HepG2 (cell line): ENCODE measurements at regions not wholly inside any gene's neighbourhood (a gene's known extent, or its start where the extent isn't known, plus 50 kb on each side); places are given as distances from the start of the nearest gene placed in this dataset.
A peak's percentile ranks its signal among the peaks of the same experiment; 100 is the strongest.

Source experiments
- FOXM1 ChIP-seq: sonication (generic); formaldehyde crosslinking; IDR thresholded peaks from 2 replicates; pipeline ENCODE4 v1.5.0; 2020; ENCODE audit warnings: missing genetic modification reagents
- HNF4A ChIP-seq: sonication (generic); formaldehyde crosslinking; IDR thresholded peaks from 2 replicates; pipeline ENCODE4 v1.4.0; 2020; ENCODE audit warnings: missing genetic modification reagents
- SRF ChIP-seq: IDR thresholded peaks from 2 replicates; pipeline ENCODE4 v1.6.1; 2011; ENCODE audit warnings: mild to moderate bottlenecking, low read depth, low read length, moderate library complexity
- ZMAT3 ChIP-seq: sonication (generic); formaldehyde crosslinking; conservative IDR thresholded peaks from 2 replicates; pipeline ENCODE4 v1.7.0; 2021; ENCODE audit warnings: missing genetic modification reagents
- ZNF17 ChIP-seq: sonication (generic); formaldehyde crosslinking; IDR thresholded peaks from 2 replicates; pipeline ENCODE4 v1.5.0; 2020; ENCODE audit warnings: mild to moderate bottlenecking, missing genetic modification reagents
- ZNF766 ChIP-seq: sonication (generic); formaldehyde crosslinking; IDR thresholded peaks from 2 replicates; pipeline ENCODE4 v1.5.0; 2020; ENCODE audit warnings: missing genetic modification reagents, borderline replicate concordance
- ZNF777 ChIP-seq: sonication (generic); formaldehyde crosslinking; IDR thresholded peaks from 2 replicates; pipeline ENCODE4 v1.4.0; 2020; ENCODE audit warnings: missing genetic modification reagents
- ZNF781 ChIP-seq: sonication (generic); formaldehyde crosslinking; IDR thresholded peaks from 2 replicates; pipeline ENCODE4 v1.5.1; 2020; ENCODE audit warnings: borderline replicate concordance, mild to moderate bottlenecking, missing genetic modification reagents; ENCODE audit errors: not compliant biosample characterization
- TF ChIP-seq, protein P1 (sequence below): IDR thresholded peaks from 2 replicates; pipeline ENCODE4 v1.6.1; 2016
- TF ChIP-seq, protein P2 (sequence below): sonication (generic); formaldehyde crosslinking; conservative IDR thresholded peaks from 2 replicates; pipeline ENCODE4 v1.5.0; 2020; ENCODE audit warnings: missing genetic modification reagents
- TF ChIP-seq, protein P3 (sequence below): sonication (generic); formaldehyde crosslinking; IDR thresholded peaks from 2 replicates; pipeline ENCODE4 v1.5.1; 2020; ENCODE audit warnings: missing genetic modification reagents, mild to moderate bottlenecking, borderline replicate concordance
- TF ChIP-seq, protein P4 (sequence below): IDR thresholded peaks from 2 replicates; pipeline ENCODE4 v1.6.1; 2012; ENCODE audit warnings: inconsistent platforms
- TF ChIP-seq, protein P5 (sequence below): IDR thresholded peaks from 2 replicates; pipeline ENCODE4 v1.6.1; 2018; ENCODE audit warnings: missing genetic modification reagents
- TF ChIP-seq, protein P6 (sequence below): sonication (generic); formaldehyde crosslinking; conservative IDR thresholded peaks from 2 replicates; pipeline ENCODE4 v1.8.0; 2022; ENCODE audit warnings: mild to moderate bottlenecking, moderate library complexity, missing genetic modification reagents
- TF ChIP-seq, protein P7 (sequence below): fragments of 450-650 bp; IDR thresholded peaks from 2 replicates; pipeline ENCODE4 v1.6.1; 2017
- TF ChIP-seq, protein P8 (sequence below): sonication (generic); formaldehyde crosslinking; IDR thresholded peaks from 2 replicates; pipeline ENCODE4 v1.5.1; 2020; ENCODE audit warnings: mild to moderate bottlenecking, moderate library complexity, missing genetic modification reagents
- TF ChIP-seq, protein P9 (sequence below): IDR thresholded peaks from 2 replicates; pipeline ENCODE4 v1.6.1; 2016; ENCODE audit warnings: low read depth

DNA sequence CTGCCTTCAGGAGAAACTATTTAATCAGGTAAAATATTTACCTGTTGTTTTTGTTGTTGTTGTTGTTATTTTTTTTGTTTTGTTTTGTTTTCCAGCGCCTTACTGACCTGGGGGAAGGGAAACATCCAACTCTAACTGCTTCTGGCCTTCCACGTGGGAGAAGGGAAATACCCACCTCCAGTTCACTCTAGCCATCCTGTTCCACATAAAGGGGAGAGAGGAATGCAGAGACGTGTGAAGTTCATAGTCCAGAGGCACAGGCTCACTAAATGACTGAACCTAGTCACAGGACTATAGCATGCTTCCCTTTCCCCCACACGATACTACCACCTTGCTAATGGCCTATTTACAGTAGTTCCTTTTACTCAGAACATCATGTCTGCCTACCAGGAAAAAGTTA is 72.4 kb upstream of the VSTM5 start (continued):
- TF ChIP-seq, protein P1, sequence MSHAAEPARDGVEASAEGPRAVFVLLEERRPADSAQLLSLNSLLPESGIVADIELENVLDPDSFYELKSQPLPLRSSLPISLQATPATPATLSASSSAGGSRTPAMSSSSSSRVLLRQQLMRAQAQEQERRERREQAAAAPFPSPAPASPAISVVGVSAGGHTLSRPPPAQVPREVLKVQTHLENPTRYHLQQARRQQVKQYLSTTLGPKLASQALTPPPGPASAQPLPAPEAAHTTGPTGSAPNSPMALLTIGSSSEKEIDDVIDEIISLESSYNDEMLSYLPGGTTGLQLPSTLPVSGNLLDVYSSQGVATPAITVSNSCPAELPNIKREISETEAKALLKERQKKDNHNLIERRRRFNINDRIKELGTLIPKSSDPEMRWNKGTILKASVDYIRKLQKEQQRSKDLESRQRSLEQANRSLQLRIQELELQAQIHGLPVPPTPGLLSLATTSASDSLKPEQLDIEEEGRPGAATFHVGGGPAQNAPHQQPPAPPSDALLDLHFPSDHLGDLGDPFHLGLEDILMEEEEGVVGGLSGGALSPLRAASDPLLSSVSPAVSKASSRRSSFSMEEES (CRISPR knock-in tag), result peak; percentile 90
- peak; percentile 91 for TF ChIP-seq HNF4A
- TF ChIP-seq ZNF781 (CRISPR knock-in tag), result no peak
- TF ChIP-seq, protein P2, sequence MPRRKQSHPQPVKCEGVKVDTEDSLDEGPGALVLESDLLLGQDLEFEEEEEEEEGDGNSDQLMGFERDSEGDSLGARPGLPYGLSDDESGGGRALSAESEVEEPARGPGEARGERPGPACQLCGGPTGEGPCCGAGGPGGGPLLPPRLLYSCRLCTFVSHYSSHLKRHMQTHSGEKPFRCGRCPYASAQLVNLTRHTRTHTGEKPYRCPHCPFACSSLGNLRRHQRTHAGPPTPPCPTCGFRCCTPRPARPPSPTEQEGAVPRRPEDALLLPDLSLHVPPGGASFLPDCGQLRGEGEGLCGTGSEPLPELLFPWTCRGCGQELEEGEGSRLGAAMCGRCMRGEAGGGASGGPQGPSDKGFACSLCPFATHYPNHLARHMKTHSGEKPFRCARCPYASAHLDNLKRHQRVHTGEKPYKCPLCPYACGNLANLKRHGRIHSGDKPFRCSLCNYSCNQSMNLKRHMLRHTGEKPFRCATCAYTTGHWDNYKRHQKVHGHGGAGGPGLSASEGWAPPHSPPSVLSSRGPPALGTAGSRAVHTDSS (CRISPR knock-in tag), result no peak
- TF ChIP-seq ZNF17, result no peak
- TF ChIP-seq, protein P3, sequence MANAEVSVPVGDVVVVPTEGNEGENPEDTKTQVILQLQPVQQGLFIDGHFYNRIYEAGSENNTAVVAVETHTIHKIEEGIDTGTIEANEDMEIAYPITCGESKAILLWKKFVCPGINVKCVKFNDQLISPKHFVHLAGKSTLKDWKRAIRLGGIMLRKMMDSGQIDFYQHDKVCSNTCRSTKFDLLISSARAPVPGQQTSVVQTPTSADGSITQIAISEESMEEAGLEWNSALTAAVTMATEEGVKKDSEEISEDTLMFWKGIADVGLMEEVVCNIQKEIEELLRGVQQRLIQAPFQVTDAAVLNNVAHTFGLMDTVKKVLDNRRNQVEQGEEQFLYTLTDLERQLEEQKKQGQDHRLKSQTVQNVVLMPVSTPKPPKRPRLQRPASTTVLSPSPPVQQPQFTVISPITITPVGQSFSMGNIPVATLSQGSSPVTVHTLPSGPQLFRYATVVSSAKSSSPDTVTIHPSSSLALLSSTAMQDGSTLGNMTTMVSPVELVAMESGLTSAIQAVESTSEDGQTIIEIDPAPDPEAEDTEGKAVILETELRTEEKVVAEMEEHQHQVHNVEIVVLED (CRISPR knock-in tag), result no peak
- TF ChIP-seq, protein P4, sequence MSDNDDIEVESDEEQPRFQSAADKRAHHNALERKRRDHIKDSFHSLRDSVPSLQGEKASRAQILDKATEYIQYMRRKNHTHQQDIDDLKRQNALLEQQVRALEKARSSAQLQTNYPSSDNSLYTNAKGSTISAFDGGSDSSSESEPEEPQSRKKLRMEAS, result peak; percentile 87
- TF ChIP-seq ZNF766 (CRISPR knock-in tag), result no peak
- TF ChIP-seq, protein P5, sequence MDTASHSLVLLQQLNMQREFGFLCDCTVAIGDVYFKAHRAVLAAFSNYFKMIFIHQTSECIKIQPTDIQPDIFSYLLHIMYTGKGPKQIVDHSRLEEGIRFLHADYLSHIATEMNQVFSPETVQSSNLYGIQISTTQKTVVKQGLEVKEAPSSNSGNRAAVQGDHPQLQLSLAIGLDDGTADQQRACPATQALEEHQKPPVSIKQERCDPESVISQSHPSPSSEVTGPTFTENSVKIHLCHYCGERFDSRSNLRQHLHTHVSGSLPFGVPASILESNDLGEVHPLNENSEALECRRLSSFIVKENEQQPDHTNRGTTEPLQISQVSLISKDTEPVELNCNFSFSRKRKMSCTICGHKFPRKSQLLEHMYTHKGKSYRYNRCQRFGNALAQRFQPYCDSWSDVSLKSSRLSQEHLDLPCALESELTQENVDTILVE, result no peak
- TF ChIP-seq FOXM1 (CRISPR knock-in tag), result no peak
- 0 out of 2 replicates have a peak, but pooled peaks have one; percentile 28 for TF ChIP-seq ZMAT3 (CRISPR knock-in tag)
- no peak for TF ChIP-seq ZNF777 (CRISPR knock-in tag)
- TF ChIP-seq, protein P6, sequence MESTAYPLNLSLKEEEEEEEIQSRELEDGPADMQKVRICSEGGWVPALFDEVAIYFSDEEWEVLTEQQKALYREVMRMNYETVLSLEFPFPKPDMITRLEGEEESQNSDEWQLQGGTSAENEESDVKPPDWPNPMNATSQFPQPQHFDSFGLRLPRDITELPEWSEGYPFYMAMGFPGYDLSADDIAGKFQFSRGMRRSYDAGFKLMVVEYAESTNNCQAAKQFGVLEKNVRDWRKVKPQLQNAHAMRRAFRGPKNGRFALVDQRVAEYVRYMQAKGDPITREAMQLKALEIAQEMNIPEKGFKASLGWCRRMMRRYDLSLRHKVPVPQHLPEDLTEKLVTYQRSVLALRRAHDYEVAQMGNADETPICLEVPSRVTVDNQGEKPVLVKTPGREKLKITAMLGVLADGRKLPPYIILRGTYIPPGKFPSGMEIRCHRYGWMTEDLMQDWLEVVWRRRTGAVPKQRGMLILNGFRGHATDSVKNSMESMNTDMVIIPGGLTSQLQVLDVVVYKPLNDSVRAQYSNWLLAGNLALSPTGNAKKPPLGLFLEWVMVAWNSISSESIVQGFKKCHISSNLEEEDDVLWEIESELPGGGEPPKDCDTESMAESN (CRISPR knock-in tag), result no peak
- TF ChIP-seq, protein P7, sequence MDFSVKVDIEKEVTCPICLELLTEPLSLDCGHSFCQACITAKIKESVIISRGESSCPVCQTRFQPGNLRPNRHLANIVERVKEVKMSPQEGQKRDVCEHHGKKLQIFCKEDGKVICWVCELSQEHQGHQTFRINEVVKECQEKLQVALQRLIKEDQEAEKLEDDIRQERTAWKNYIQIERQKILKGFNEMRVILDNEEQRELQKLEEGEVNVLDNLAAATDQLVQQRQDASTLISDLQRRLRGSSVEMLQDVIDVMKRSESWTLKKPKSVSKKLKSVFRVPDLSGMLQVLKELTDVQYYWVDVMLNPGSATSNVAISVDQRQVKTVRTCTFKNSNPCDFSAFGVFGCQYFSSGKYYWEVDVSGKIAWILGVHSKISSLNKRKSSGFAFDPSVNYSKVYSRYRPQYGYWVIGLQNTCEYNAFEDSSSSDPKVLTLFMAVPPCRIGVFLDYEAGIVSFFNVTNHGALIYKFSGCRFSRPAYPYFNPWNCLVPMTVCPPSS, result no peak
- TF ChIP-seq, protein P8, sequence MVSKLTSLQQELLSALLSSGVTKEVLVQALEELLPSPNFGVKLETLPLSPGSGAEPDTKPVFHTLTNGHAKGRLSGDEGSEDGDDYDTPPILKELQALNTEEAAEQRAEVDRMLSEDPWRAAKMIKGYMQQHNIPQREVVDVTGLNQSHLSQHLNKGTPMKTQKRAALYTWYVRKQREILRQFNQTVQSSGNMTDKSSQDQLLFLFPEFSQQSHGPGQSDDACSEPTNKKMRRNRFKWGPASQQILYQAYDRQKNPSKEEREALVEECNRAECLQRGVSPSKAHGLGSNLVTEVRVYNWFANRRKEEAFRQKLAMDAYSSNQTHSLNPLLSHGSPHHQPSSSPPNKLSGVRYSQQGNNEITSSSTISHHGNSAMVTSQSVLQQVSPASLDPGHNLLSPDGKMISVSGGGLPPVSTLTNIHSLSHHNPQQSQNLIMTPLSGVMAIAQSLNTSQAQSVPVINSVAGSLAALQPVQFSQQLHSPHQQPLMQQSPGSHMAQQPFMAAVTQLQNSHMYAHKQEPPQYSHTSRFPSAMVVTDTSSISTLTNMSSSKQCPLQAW (CRISPR knock-in tag), result peak; percentile 50; the same call in 1 of the 2 replicates
- TF ChIP-seq, protein P9, sequence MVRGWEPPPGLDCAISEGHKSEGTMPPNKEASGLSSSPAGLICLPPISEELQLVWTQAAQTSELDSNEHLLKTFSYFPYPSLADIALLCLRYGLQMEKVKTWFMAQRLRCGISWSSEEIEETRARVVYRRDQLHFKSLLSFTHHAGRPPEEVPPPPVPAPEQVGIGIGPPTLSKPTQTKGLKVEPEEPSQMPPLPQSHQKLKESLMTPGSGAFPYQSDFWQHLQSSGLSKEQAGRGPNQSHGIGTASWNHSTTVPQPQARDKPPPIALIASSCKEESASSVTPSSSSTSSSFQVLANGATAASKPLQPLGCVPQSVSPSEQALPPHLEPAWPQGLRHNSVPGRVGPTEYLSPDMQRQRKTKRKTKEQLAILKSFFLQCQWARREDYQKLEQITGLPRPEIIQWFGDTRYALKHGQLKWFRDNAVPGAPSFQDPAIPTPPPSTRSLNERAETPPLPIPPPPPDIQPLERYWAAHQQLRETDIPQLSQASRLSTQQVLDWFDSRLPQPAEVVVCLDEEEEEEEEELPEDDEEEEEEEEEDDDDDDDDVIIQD, result peak; percentile 35; the same call in 1 of the 2 replicates
- no peak for TF ChIP-seq SRF
